Activated CD8-positive, alpha-beta T cell treated with anti-CD3 and anti-CD28 coated beads for 36 hours (primary cell): ENCODE measurements at regions not wholly inside any gene's neighbourhood (a gene's known extent, or its start where the extent isn't known, plus 50 kb on each side); places are given as distances from the start of the nearest gene placed in this dataset.

Source experiments
- ATAC-seq: fragments of 200-7000 bp; cut with Tn5 transposase; one replicate; pipeline ENCODE4 v1.10.0; 2021; ENCODE audit warnings: mild to moderate bottlenecking, moderate library complexity
- CTCF ChIA-PET: fragments of 350-600 bp; sonication (Branson Sonifier 250); formaldehyde crosslinking; loops from one replicate; lab custom pipeline; 2021; ENCODE audit warnings: antibody characterized with exemption; lab: Charles Lee
- POLR2A ChIA-PET: fragments of 350-600 bp; sonication (Branson Sonifier 250); formaldehyde crosslinking; loops from one replicate; lab custom pipeline; 2021; ENCODE audit warnings: antibody characterized with exemption; lab: Charles Lee
- DNase-seq: peaks from one replicate; pipeline ENCODE4 v3.0.0-alpha.2; 2020
- H3K27ac Mint-ChIP-seq: one replicate; pipeline ENCODE4 v1.8.0; 2021; ENCODE audit warnings: mild to moderate bottlenecking, mixed read lengths
- H3K27me3 Mint-ChIP-seq: one replicate; pipeline ENCODE4 v1.8.0; 2021; ENCODE audit warnings: mixed read lengths
- H3K36me3 Mint-ChIP-seq: one replicate; pipeline ENCODE4 v1.8.0; 2021; ENCODE audit warnings: low read depth, mixed read lengths
- H3K4me1 Mint-ChIP-seq: one replicate; pipeline ENCODE4 v1.8.0; 2021; ENCODE audit warnings: low read depth, mixed read lengths
- H3K4me3 Mint-ChIP-seq: one replicate; pipeline ENCODE4 v1.8.0; 2021; ENCODE audit warnings: mild to moderate bottlenecking, moderate library complexity, mixed read lengths
- H3K9me3 Mint-ChIP-seq: one replicate; pipeline ENCODE4 v1.8.0; 2021; ENCODE audit warnings: mixed read lengths
- CTCF ChIP-seq: fragments of 200-600 bp; IDR thresholded peaks from one replicate; pipeline ENCODE4 v1.8.0; 2022; ENCODE audit warnings: antibody characterized with exemption, mild to moderate bottlenecking
- intact Hi-C: fragments of 100-400 bp; cut with micrococcal nuclease; formaldehyde crosslinking; loops from one replicate; pipeline ENCODE4 v1.10.0; 2022

- CTCF ChIA-PET = no interaction called here
- Mint-ChIP-seq H3K4me1 (no peaks in the 10 kb centered on the region), H3K27ac (no peak overlapping the region), H3K9me3 (peaks cover 1% of the 10 kb centered on the region), H3K27me3 (no peaks in the 10 kb centered on the region), H3K4me3 (no peak overlapping the region), H3K36me3 (no peaks in the 10 kb centered on the region)
- DNase-seq = no peak
- TF ChIP-seq CTCF = no peak
- intact Hi-C loops = no loop called here
- POLR2A ChIA-PET = no interaction called here
- no peak for ATAC-seq
Measured at GRCh38 chr4:22047793-22048192, 99.2 kb upstream of the KCNIP4 start.

- Mint-ChIP-seq H3K9me3 (peaks cover 1% of the 10 kb centered on the region), H3K27ac (no peak overlapping the region), H3K4me1 (no peaks in the 10 kb centered on the region), H3K36me3 (no peaks in the 10 kb centered on the region), H3K4me3 (no peak overlapping the region), H3K27me3 (no peaks in the 10 kb centered on the region)
- ChIA-PET POLR2A (interaction anchor here (0.7 kb wide), 1 partner anchor 18 kb away, joined by 3 read pairs; no protein-coding TSS in a partner anchor), CTCF (interaction anchor here (0.6 kb wide), 1 partner anchor 901 kb away, joined by 4 read pairs; no protein-coding TSS in a partner anchor)
- ATAC-seq (no peak), DNase-seq (no peak)
- TF ChIP-seq CTCF = no peak
- intact Hi-C loops = no loop called here
Measured at GRCh38 chr4:22045051-22045630, 96.6 kb upstream of the KCNIP4 start.

GRCh38 chr4:22031423-22031822 is 82.9 kb upstream of the KCNIP4 start:
- no peaks in the 10 kb centered on the region for H3K27me3 Mint-ChIP-seq
- ATAC-seq (no peak), DNase-seq (no peak)
- peaks cover 2% of the 10 kb centered on the region for H3K9me3 Mint-ChIP-seq
- CTCF ChIA-PET = no interaction called here
- intact Hi-C loops = no loop called here
- no peak overlapping the region for H3K27ac Mint-ChIP-seq
- no peaks in the 10 kb centered on the region for H3K4me1 Mint-ChIP-seq
- POLR2A ChIA-PET = no interaction called here
- H3K4me3 Mint-ChIP-seq = no peak overlapping the region
- no peak for TF ChIP-seq CTCF
- no peaks in the 10 kb centered on the region for H3K36me3 Mint-ChIP-seq

GRCh38 chr4:22030881-22031280 is 82.3 kb upstream of the KCNIP4 start:
- ChIA-PET POLR2A (no interaction called here), CTCF (no interaction called here)
- Mint-ChIP-seq H3K9me3 (no peaks in the 10 kb centered on the region), H3K36me3 (no peaks in the 10 kb centered on the region), H3K27ac (no peak overlapping the region), H3K4me3 (no peak overlapping the region), H3K4me1 (no peaks in the 10 kb centered on the region), H3K27me3 (no peaks in the 10 kb centered on the region)
- no peak for ATAC-seq
- no peak for TF ChIP-seq CTCF
- intact Hi-C loops = no loop called here
- DNase-seq = no peak

- no peak for TF ChIP-seq CTCF
- no peak overlapping the region for H3K27ac Mint-ChIP-seq
- ChIA-PET POLR2A (no interaction called here), CTCF (no interaction called here)
- H3K9me3 Mint-ChIP-seq = no peaks in the 10 kb centered on the region
- no peak overlapping the region for H3K4me3 Mint-ChIP-seq
- H3K36me3 Mint-ChIP-seq = no peaks in the 10 kb centered on the region
- ATAC-seq = no peak
- H3K4me1 Mint-ChIP-seq = no peaks in the 10 kb centered on the region
- intact Hi-C loops = no loop called here
- no peak for DNase-seq
- H3K27me3 Mint-ChIP-seq = no peaks in the 10 kb centered on the region
Measured at GRCh38 chr4:22030307-22030706, 81.7 kb upstream of the KCNIP4 start.
